Erythroblast (primary cell): ENCODE measurements at regions not wholly inside any gene's neighbourhood (a gene's known extent, or its start where the extent isn't known, plus 50 kb on each side); places are given as distances from the start of the nearest gene placed in this dataset.
A peak's percentile ranks its signal among the peaks of the same experiment; 100 is the strongest.

Source experiments
- DNase-seq, 2 experiments: peaks; one replicate each; lab custom pipeline; 2025; lab: John Stamatoyannopoulos, UW
- GATA1 ChIP-seq: IDR thresholded peaks from 2 replicates; pipeline ENCODE4 v1.6.1; 2011; ENCODE audit warnings: low read depth, mild to moderate bottlenecking, control low read depth, low read length, moderate library complexity
- POLR2A ChIP-seq: IDR thresholded peaks from 2 replicates; pipeline ENCODE4 v1.6.1; 2011; ENCODE audit warnings: mild to moderate bottlenecking, low read length

DNA sequence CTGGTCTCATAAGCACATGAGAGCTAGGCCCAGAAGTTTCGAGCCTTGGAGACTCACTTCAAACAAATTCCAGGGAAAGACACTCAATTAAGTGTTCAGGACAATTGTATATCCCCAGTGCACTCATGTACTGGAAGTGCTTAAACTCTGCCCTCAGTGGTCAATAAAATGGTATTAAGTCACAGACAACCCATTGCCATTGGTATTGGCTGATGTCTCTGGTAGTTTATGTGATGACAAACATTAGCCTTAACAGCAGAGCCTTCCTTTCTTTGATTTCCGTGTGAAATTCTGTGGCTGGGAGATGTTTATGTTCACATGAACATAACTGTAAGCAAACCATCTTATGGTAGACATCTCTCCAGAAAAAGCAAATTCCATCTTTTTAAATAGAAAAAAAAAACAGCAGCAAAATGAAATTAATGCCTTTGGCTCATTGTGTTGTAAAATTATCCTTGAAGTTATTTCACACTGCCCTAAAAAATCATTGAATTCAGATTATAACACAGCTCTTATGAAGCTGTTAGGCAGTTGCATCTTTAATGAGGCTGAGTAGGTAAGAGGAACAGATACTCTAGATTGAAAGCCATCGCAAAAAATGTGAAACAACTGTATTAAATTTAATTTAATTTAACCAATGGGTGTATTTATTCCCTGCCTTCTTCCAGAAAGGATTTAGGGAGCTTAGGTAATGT lies 216.2 kb upstream of the PLEKHG7 start:
- TF ChIP-seq POLR2A (no peak), GATA1 (no peak)
- DNase-seq: no peak

DNA sequence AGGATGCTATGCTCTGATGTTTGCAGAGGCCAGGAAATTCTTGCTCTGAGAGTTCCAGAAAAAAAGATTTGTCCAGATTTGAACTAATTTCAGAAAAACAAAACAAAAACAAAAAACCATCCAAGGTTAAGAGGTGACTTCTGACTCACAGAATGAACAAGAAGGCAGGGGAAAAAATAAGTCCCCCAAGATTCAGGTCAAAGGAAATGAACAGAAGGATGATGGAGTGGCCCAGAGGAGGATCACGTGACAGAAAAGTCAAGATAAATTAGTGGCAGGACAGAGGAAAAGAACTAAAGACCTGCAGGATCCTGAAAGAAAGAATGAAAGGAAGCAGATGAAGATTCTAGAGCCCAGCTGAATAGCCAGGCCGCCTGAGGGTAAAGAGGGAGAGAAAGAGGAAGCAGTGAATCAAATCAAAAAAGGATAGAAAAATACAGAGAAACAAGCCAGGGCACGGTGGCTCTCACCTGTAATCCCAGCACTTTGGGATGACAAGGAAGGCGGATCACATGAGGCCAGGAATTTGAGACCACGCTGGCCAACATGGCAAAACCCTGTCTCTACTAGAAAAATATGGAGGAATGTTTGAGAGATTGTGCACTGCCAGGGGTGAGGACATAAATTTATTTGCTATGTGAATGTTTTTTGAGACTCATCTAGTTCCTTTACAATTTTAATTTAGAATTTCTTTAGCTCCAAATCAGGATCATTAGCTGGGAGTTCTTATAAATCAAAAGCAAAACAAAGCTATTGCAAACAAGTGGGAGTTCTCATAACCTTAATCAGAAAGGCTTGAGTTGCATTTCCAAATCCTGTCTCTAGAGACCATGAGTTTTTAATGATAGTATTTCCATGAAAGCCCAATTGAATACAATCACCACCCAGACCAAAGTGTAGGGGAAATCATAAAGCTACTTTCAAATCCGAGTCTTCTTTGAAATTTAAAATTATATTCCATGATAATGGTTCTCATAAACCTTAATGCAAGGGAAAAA lies 217.1 kb upstream of the PLEKHG7 start:
- DNase-seq: no peak
- TF ChIP-seq GATA1 (no peak), POLR2A (no peak)

- TF ChIP-seq GATA1: no peak
- TF ChIP-seq POLR2A: no peak
- no peak for DNase-seq
These were observed 220.2 kb upstream of the PLEKHG7 start for GRCh38 chr12:92482599-92482998.

GRCh38 chr12:92481066-92481465 lies 221.7 kb upstream of the PLEKHG7 start:
- TF ChIP-seq POLR2A: no peak
- no peak for TF ChIP-seq GATA1
- no peak for DNase-seq

GRCh38 chr12:92478692-92479091 lies 224.1 kb upstream of the PLEKHG7 start:
- DNase-seq: no peak
- TF ChIP-seq GATA1 (no peak), POLR2A (no peak)

DNA sequence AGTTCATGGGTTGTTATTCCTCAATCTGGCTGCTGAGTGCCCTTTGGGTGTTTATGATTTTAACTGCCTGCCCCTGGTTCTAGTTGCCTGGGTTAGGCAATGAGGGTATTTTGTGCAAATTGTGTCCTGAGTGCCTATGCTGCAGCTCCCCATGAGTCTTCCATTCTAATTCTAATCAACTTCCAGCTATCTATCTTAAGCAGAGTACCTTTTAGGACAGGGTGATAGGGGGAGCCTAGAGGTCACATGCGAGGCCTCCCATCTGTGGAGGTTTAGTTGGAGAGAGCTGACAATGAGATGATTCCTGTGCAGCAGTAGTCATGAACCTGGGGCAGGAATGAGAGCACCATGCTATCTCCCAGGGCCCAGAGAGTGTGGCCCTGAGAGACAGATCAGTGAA lies 225.9 kb upstream of the PLEKHG7 start:
- DNase-seq: no peak
- no peak for TF ChIP-seq POLR2A
- no peak for TF ChIP-seq GATA1

DNA sequence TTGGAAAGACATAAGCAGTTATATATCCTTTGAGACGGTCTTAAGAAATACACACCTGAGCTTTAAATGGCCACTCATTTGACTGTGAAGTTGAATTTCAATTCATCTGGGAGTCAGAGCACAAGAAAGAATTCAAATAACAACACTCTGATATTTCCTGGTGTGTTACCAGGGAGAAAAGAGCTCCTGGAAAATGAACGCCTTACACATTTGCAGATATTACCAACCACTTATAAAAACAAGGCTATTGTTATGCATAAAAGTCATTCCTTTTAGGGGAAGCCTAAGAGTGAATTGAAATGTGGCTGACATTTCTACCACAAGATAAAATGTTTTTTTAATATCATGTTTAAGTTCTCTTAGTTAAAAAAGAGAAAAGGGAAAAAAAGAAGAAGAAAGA lies 229.2 kb upstream of the PLEKHG7 start:
- TF ChIP-seq POLR2A (no peak), GATA1 (no peak)
- no peak for DNase-seq

DNA sequence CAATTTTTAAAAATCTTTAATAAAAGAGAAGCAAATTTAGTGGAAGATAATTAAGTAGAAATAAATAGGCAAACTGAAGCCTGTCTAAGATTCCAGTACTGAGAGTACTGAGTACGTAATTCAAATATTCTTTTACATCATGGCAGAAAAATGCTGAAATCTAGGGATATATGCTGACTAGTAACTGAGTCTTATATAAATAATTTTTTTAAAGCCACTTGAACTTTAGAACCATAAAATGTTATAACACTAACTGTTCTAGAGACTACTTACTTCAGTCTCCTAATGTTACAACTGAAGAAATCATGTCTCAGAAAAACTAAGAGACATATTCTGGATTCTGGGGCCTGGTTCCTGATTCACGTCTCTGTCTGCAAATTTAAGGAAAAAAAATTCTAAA lies 230.6 kb upstream of the PLEKHG7 start:
- no peak for DNase-seq
- no peak for TF ChIP-seq POLR2A
- TF ChIP-seq GATA1: no peak

DNA sequence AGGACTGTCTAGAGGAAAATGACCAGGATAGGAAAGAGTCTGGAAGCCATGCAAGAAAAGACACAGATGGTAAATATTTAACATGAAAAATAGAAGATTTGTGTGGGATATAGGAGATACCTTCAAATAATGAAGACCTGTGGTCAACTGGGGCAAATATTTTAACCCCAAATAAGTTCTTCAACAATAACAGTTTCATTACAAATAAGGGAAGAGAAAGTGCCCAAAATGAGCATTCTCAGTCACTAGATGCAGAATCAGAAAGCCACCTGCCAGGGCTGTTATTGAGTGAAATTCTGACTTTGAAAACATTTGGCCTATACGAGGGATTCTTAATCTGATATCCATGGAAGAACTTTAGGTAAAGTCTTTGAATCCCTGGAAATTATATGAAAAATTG lies 231.2 kb upstream of the PLEKHG7 start:
- no peak for DNase-seq
- no peak for TF ChIP-seq POLR2A

GRCh38 chr12:92470608-92471021 lies 232.2 kb upstream of the PLEKHG7 start:
- no peak for TF ChIP-seq GATA1
- no peak for TF ChIP-seq POLR2A
- DNase-seq: no peak

DNA sequence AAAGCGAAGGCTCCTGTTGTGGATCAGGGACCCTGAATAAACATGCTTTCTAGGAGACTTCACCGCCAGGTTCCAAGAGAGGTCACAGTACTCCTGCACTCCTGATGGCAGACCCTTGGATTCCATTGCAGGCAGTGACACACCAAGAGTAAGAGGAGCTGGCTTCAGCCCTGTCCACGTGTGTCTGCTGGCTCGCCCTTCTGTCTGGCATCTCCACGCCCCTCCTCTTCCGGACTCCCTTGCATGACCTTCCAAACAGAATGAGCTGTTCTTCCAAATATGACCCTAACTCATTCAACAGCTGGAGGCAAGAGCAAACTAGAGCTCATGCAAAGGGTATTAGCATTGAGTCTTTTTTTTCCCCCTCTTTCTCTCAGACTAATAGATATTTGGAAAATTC lies 233.0 kb upstream of the PLEKHG7 start:
- no peak for DNase-seq
- TF ChIP-seq GATA1 (no peak), POLR2A (no peak)

- DNase-seq: no peak
- TF ChIP-seq POLR2A: no peak
- no peak for TF ChIP-seq GATA1
These were observed 234.3 kb upstream of the PLEKHG7 start for GRCh38 chr12:92468358-92469020.

GRCh38 chr12:92467886-92468285 lies 234.9 kb upstream of the PLEKHG7 start:
- TF ChIP-seq GATA1: no peak
- TF ChIP-seq POLR2A: no peak
- DNase-seq: peak; percentile 16 to 24

DNA sequence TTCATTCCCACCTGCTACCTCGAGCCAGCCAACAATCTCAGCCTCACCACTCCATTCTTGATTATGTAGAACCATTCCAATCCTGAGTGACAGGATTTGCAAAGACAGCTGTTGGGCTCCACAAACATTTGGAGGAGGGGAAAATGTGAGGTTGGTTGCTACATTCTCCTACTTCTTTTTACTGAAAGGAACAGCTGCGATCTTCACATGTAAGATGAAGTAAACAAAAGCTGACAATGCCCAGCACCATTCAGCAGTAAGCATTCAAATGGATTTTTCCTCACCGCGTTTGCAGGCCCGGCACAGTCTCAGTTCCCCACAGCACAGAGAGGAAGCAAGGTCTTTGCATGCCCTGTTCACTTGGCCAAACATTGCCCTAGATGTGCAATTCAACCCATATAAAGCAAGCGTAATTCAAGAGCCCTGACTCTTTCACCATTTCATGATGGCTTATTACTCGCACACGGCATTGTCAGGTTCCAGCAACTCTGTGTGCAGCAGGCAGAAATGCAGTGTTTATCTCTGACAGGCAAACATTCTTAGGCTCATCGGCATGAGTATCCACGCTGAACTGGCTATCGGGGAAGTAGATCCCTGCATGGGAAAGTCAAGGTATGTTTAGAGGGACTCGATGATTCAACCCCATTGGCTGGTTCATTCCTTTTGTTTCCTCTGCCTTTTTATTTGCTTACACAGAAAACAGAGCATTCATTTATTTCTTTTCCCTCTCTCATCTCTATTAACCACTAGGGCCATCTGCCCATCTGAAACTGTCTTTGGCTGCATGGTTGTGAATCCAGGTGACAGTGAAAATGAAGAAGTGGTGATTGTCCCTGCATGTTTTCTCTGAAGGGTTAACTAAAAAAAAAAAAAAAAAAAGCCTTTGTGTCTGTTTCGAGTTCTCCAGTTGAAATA lies 236.1 kb upstream of the PLEKHG7 start:
- TF ChIP-seq GATA1 (no peak), POLR2A (no peak)
- no peak for DNase-seq
